Hypothalamus (tissue), 51 donors: ENCODE measurements at regions not wholly inside any gene's neighbourhood (a gene's known extent, or its start where the extent isn't known, plus 50 kb on each side); places are given as distances from the start of the nearest gene placed in this dataset.
A peak's percentile ranks its signal among the peaks of the same experiment; 100 is the strongest.

ENCODE experiments used
- DNase-seq, 51 donors: peaks; one replicate each; lab custom pipeline; 2025; lab: John Stamatoyannopoulos, UW

- DNase-seq: no peak
Observed at GRCh38 chr16:85302018-85302847, 190.0 kb upstream of the CIBAR2 start.

GRCh38 chr16:85302848-85303353, 190.6 kb upstream of the CIBAR2 start:
- DNase-seq: no peak

- peak in 29 of 51 donors; percentile 11 to 76 (median 40) for DNase-seq
Observed at GRCh38 chr16:85303354-85303883, 191.1 kb upstream of the CIBAR2 start.

DNA sequence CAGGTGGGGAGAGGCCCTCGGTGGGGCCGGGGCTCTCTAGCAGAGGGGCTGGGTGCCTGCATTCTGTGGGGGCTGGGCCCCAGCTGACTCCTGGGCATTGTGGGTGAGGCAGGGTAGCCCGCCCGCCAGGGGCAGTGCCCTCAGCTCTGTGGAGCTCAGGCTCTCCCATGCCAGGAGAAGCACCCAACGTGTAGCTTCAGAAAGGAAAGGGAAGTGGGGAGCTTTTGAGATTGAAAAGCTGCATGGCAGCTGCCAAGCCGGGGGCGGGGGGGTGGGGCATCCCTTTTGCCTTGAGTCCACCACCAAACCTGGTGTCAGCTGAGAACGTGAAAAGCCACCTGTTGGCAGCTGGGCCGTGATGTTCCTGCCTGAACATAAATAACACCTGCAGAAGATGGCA, 192.1 kb upstream of the CIBAR2 start:
- no peak for DNase-seq

GRCh38 chr16:85306071-85306792, 194.0 kb upstream of the CIBAR2 start:
- DNase-seq: peak in 31 of 51 donors; percentile 18 to 73 (median 39)

GRCh38 chr16:85306793-85307551, 194.7 kb upstream of the CIBAR2 start:
- DNase-seq: no peak

GRCh38 chr16:85307552-85308364, 195.5 kb upstream of the CIBAR2 start:
- no peak for DNase-seq

- DNase-seq: no peak
Observed at GRCh38 chr16:85308611-85309540, 196.6 kb upstream of the CIBAR2 start.

- peak; percentile 40 to 98 (median 87) for DNase-seq
Observed at GRCh38 chr16:85309656-85310587, 197.7 kb upstream of the CIBAR2 start.

DNA sequence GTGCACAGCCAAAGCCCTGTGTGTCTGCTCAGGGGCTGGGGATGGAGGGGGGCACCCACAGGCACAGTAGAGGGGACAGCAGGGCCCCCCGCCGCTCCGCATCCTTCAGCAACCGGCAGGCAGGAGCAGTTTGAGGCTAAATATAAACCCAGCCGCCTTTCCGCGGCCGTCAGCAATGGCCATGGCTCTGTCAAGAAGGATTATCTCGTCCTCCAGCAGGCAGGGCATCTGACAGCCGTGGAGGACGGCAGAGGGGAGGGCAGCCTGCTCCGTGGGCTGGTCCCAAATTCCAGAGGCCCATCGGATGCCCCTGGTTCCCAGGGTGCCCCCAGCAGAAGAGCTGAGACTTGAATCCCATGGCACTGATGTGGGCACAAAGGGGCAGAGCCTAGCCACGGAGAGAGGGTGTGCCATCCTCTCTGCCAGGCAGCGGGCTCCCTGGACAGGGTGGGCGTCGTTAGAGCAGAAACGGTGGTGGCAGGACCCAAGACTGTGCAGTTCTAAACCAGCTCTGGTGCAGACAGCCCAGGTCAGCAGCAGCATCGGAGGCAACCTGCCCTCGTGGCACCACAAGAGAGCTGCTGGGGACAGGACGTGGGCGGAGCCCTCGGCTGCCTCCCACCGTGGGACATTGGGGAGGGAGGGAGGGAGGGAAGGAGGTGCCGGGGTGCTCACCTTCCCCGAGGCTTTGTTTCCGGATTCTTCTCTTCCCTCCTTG, 198.8 kb upstream of the CIBAR2 start:
- DNase-seq: peak in 6 of 51 donors; percentile 17 to 49 (median 30)

DNA sequence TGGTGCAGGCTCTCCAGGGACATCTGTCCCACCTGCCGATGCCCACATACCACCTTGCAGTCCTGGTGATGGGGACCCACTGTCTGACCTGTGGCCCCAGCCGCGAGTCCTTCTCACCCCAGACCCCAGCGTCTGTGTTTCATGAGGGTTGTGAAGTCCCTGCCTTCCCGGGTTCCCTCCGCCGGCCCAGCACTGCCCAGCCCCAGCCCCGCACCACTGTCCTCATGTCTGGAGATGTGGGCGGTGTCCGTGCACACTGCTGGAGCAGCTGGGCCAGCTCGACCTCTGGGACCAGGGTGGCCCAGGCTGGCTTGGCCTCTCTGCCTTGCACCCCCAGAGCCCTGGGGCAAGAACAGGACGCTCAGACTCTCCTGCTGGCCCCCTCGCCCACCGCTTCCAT, 199.5 kb upstream of the CIBAR2 start:
- peak in 1 of 51 donors; percentile 12 for DNase-seq

DNA sequence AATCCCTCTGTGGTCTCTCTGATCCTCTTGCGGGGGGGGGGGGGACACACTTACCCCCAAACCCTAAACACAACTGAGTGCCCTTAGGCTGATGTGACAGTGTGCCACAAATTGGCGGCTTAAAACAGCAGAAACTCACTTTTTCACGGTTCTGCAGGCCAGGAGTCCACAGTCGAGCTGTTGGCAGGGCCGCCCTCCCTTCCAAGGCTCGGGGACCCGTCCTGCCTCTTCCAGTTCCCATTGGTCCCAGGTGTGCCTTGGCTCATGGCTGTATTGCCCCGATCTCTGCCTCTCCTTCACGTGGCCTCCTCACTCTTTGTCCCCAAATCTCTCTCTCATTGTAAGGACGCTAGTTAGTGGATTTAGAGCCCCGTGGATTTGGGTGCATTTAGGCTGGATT, 199.9 kb upstream of the CIBAR2 start:
- DNase-seq: no peak

DNA sequence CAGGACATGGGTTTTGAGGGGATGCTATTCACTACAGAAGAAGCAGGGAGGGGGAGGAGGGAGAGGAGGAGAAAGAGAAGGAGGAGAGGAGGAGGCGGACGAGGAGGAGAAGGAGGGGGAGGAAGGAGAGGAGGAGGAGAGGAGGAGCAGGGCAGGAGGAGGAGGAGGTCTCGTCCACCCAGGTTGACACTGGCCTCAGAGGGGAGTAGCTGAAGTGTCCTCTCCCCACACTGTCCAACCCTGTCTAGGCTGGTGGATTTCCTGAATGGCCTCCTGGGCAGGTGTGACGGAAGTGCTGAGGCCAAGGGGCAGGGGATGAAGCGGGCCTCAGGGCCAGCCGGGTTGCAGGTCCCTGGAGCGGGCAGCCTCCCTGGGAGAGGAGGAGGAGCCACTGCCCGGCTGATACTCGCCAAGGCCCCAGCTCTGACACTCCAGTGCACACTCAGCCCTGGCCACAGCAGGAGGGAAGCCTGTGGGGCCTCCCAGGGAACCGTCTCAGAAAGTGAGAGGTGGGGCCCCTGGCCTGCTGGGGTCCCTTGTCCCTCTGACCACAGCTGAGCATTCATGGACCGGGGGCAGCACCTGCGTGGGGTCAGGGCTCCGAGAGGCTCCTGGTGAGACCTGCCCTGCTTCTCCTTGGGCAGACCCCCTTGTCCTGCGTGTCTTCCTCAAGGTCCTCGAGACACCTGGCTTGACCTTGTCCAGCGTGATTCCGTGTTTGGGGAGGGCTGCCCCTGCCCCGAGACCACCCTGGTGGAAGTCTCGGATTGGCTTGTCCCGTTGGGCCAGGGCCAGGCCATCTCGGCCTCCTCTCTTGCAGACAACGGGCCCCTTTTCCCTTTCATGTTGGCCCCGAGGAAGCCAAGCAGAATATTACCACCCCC, 200.6 kb upstream of the CIBAR2 start:
- DNase-seq: no peak

DNA sequence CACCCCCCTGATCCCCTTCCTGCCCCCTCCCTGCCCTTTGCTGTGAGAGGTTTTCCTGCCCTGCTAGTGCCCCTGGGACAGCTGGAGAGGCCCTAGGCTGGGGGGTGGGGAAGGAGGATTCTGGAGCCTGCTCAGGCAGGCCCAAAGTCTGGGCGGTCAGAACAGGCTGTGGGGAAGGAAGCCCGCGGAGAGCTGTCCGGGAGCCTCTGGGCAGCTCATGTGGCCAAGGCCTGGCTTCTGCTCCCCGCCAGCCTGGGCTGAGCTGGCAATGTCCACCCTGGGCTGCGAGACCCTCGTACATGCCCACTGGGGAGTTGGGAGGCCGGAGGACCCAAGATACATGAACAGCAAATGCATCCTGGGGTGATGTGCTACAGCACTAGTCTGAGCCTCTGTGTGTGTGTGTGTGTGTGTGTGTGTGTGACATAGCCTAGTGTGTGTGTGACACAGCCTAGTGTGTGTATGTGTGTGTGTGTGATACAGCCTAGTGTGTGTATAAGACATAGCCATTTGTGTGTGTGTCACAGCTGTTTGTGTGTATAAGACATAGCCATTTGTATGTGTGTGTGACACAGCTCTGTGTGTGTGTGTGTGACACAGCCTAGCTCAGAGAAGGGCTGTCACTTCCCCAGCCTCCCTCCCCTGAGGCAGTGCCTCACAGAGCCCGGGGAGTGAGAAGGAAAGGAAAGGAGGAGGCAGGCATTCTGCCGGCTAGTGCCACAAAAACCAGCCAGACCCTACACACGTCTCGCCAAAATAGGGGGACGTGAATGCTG, 201.4 kb upstream of the CIBAR2 start:
- DNase-seq: peak in 27 of 51 donors; percentile 15 to 63 (median 43)

DNA sequence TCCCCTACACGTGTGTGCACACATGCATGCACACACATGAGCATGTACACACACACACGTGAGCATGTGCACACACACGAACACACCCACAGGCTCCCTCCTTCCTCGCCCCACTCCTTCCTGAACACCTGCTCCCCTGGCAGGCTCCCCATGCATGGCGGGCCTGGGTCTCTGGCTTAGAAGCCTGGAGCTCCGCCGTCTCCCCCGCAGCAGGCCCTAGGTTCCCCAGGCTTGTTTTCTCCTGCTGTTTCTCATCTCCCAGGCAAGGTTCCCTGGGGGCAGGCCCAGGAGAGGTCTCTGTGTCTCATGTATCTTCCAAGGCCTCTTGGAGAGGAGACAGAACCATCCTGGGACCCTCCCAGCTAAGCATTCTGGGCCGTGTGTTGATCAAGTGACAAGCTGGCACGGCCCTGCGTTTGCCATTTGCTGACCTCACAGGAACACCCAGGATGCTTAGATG, 202.3 kb upstream of the CIBAR2 start:
- no peak for DNase-seq
